A549 (cell line): ENCODE measurements at regions not wholly inside any gene's neighbourhood (a gene's known extent, or its start where the extent isn't known, plus 50 kb on each side); places are given as distances from the start of the nearest gene placed in this dataset.

Experiments
- ATAC-seq, 2 experiments: fragments of 200-7000 bp in 1 of 2; fragments of >200 bp in 1 of 2; cut with Nextera tagmentation in 1 of 2; cut with Tn5 transposase in 1 of 2; 3 replicates each; pipeline versions ENCODE4 v1.8.0 to v1.9.1; 2018 to 2020; ENCODE audit warnings: mild to moderate bottlenecking in 1 of 2, moderate library complexity in 1 of 2
- CTCF ChIA-PET: fragments of 300-600 bp; sonication (Branson Sonifier 250); formaldehyde crosslinking; extraction: SDS; loops from one replicate; lab custom pipeline; 2021; ENCODE audit warnings: antibody characterized with exemption, inconsistent platforms; lab: Yijun Ruan, JAX
- POLR2A ChIA-PET: fragments of 350-600 bp; formaldehyde crosslinking; extraction: SDS; loops from one replicate; lab custom pipeline; 2021; ENCODE audit warnings: antibody characterized with exemption, inconsistent platforms; lab: Yijun Ruan, JAX
- DNase-seq, 2 experiments: peaks; one replicate each; pipeline versions ENCODE4 v3.0.0 to v3.0.0-alpha.2; 2011 to 2016; ENCODE audit warnings: low read depth in 1 of 2, low spot score in 1 of 2
- FAIRE-seq: peaks from 2 replicates; lab custom pipeline; 2011; peaks lifted over from hg19 to GRCh38; lab: Jason Lieb, UNC
- H3K27ac ChIP-seq, 2 experiments: fragments of >200 bp; sonication (Bioruptor Twin); formaldehyde crosslinking; 3 replicates each; pipeline ENCODE4 v1.5.1; 2016 to 2017
- H3K4me1 ChIP-seq: fragments of >200 bp; sonication (Bioruptor Twin); formaldehyde crosslinking; 3 replicates; pipeline ENCODE4 v1.6.1; 2016
- H3K4me2 ChIP-seq: fragments of >200 bp; sonication (Bioruptor Twin); formaldehyde crosslinking; 3 replicates; pipeline ENCODE4 v1.6.1; 2016
- H3K4me3 ChIP-seq: fragments of >200 bp; sonication (Bioruptor Twin); formaldehyde crosslinking; 3 replicates; pipeline ENCODE4 v1.5.1; 2016
- H3K9me3 ChIP-seq: fragments of >200 bp; sonication (Bioruptor Twin); formaldehyde crosslinking; 3 replicates; pipeline ENCODE4 v1.6.1; 2016
- ATOH8 ChIP-seq: fragments of 250-450 bp; sonication (Bioruptor Pico); IDR thresholded peaks from 2 replicates; pipeline ENCODE4 v1.5.0; 2020; ENCODE audit warnings: low read depth, mild to moderate bottlenecking, moderate library complexity
- CBX2 ChIP-seq: fragments of 200-600 bp; sonication (generic); IDR thresholded peaks from 2 replicates; pipeline ENCODE4 v1.6.1; 2016; ENCODE audit warnings: low read depth, mild to moderate bottlenecking, borderline replicate concordance
- CHD4 ChIP-seq: fragments of 200-600 bp; sonication (generic); IDR thresholded peaks from 2 replicates; pipeline ENCODE4 v1.6.1; 2016; ENCODE audit warnings: antibody characterized with exemption, mild to moderate bottlenecking, borderline replicate concordance
- FOSB ChIP-seq: fragments of 250-450 bp; sonication (Bioruptor Pico); IDR thresholded peaks from 2 replicates; pipeline ENCODE4 v1.5.0; 2020; ENCODE audit warnings: mild to moderate bottlenecking, moderate library complexity
- FOXS1 ChIP-seq: fragments of 250-450 bp; sonication (Bioruptor Pico); IDR thresholded peaks from 2 replicates; pipeline ENCODE4 v1.5.0; 2020; ENCODE audit warnings: mild to moderate bottlenecking, moderate library complexity
- GATA3 ChIP-seq: IDR thresholded peaks from 2 replicates; pipeline ENCODE4 v1.6.1; 2012; ENCODE audit warnings: borderline replicate concordance
- HES2 ChIP-seq: fragments of >200 bp; sonication (Bioruptor Twin); formaldehyde crosslinking; IDR thresholded peaks from 2 replicates; pipeline ENCODE4 v1.6.1; 2016
- HEYL ChIP-seq: fragments of 250-450 bp; sonication (Bioruptor Pico); IDR thresholded peaks from 2 replicates; pipeline ENCODE4 v1.8.0; 2021; ENCODE audit warnings: mild to moderate bottlenecking, moderate library complexity
- HOXB13 ChIP-seq: fragments of 250-450 bp; sonication (Bioruptor Pico); IDR thresholded peaks from 2 replicates; pipeline ENCODE4 v1.5.0; 2020; ENCODE audit warnings: low read depth, mild to moderate bottlenecking, moderate library complexity
- HOXB5 ChIP-seq: fragments of 250-450 bp; sonication (Bioruptor Pico); IDR thresholded peaks from 2 replicates; pipeline ENCODE4 v1.5.0; 2020; ENCODE audit warnings: mild to moderate bottlenecking, moderate library complexity
- JUNB ChIP-seq: fragments of >200 bp; sonication (Bioruptor Twin); formaldehyde crosslinking; IDR thresholded peaks from 2 replicates; pipeline ENCODE4 v1.6.1; 2016
- MAX ChIP-seq: IDR thresholded peaks from 2 replicates; pipeline ENCODE4 v1.6.1; 2012
- MYC ChIP-seq: IDR thresholded peaks from 2 replicates; pipeline ENCODE4 v1.6.1; 2012; ENCODE audit warnings: mild to moderate bottlenecking, inconsistent platforms, low read length, improper control_type of control experiment, borderline replicate concordance
- NFE2L2 ChIP-seq: fragments of 150-350 bp; conservative IDR thresholded peaks from 2 replicates; pipeline ENCODE4 v1.6.1; 2014; ENCODE audit warnings: low read length
- NPAS2 ChIP-seq: fragments of 250-450 bp; sonication (Bioruptor Pico); IDR thresholded peaks from 2 replicates; pipeline ENCODE4 v1.8.0; 2022; ENCODE audit warnings: mild to moderate bottlenecking, moderate library complexity, borderline replicate concordance
- PHF8 ChIP-seq: fragments of 200-600 bp; sonication (generic); IDR thresholded peaks from 2 replicates; pipeline ENCODE4 v1.6.1; 2016; ENCODE audit warnings: low read depth, mild to moderate bottlenecking, antibody characterized with exemption, moderate library complexity, borderline replicate concordance
- RARB ChIP-seq: fragments of 250-450 bp; sonication (Bioruptor Pico); IDR thresholded peaks from 2 replicates; pipeline ENCODE4 v1.8.0; 2021; ENCODE audit warnings: mild to moderate bottlenecking, moderate library complexity
- SREBF2 ChIP-seq: fragments of 450-650 bp; IDR thresholded peaks from 2 replicates; pipeline ENCODE4 v1.6.1; 2014; ENCODE audit warnings: mild to moderate bottlenecking, moderate library complexity
- USF2 ChIP-seq: fragments of 450-650 bp; IDR thresholded peaks from 2 replicates; pipeline ENCODE4 v1.6.1; 2014; ENCODE audit warnings: antibody characterized with exemption
- ZSCAN20 ChIP-seq: fragments of 250-450 bp; sonication (Bioruptor Pico); IDR thresholded peaks from 2 replicates; pipeline ENCODE4 v1.8.0; 2022; ENCODE audit warnings: mild to moderate bottlenecking, moderate library complexity
- WGBS: methylation state at CpG from one replicate; pipeline ENCODE4 v1.1.6; 2017; ENCODE audit errors: missing lambda C conversion rate; 5-methylcytosine and 5-hydroxymethylcytosine counted together
- TF ChIP-seq, protein P1 (sequence below): fragments of 150-350 bp; IDR thresholded peaks from 2 replicates; pipeline ENCODE4 v1.6.1; 2014; ENCODE audit warnings: low read depth, mild to moderate bottlenecking, low read length
- TF ChIP-seq, protein P2 (sequence below): fragments of 200-600 bp; sonication (generic); IDR thresholded peaks from 2 replicates; pipeline ENCODE4 v1.6.1; 2016; ENCODE audit warnings: antibody characterized with exemption, mild to moderate bottlenecking, moderate library complexity

DNA sequence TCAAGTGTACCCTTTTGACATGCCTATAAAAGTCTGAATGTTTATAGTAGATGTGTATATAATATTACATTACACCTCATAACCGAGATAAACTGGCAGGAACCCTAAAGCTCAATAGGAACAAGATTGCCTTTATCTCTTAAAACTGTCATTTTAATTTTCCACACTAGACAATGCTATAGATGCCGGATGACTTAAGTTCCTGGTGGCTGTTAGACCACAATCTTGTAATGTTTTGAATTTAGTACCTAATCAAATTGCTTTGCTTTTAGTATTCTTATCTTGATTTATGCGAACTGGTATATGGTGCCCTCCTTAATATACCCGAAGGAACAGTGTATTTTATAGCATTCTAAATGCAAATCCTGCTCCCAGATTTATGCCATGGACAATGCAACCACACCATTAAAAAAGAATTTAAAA, 1397.0 kb upstream of the ADGRL4 start (continued):
- no peak for TF ChIP-seq HOXB13
- TF ChIP-seq USF2: no peak
- TF ChIP-seq NPAS2 (CRISPR knock-in tag): no peak
- TF ChIP-seq CBX2: no peak
- TF ChIP-seq, protein P1, sequence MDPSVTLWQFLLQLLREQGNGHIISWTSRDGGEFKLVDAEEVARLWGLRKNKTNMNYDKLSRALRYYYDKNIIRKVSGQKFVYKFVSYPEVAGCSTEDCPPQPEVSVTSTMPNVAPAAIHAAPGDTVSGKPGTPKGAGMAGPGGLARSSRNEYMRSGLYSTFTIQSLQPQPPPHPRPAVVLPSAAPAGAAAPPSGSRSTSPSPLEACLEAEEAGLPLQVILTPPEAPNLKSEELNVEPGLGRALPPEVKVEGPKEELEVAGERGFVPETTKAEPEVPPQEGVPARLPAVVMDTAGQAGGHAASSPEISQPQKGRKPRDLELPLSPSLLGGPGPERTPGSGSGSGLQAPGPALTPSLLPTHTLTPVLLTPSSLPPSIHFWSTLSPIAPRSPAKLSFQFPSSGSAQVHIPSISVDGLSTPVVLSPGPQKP: no peak
- TF ChIP-seq PHF8: no peak

- no peaks in the 10 kb centered on the region for H3K4me1 ChIP-seq
- FAIRE-seq: no peak
- CTCF ChIA-PET: no interaction called here
- no peaks in the 10 kb centered on the region for H3K9me3 ChIP-seq
- POLR2A ChIA-PET: no interaction called here
- no peak overlapping the region for H3K27ac ChIP-seq
- no peak overlapping the region for H3K4me2 ChIP-seq
- no peak for TF ChIP-seq NPAS2 (CRISPR knock-in tag)
- no peak for TF ChIP-seq NFE2L2
- TF ChIP-seq SREBF2: no peak
- TF ChIP-seq CHD4: no peak
- TF ChIP-seq JUNB: no peak
- TF ChIP-seq RARB (CRISPR knock-in tag): no peak
- no peak for TF ChIP-seq FOXS1 (CRISPR knock-in tag)
- no peak for TF ChIP-seq HOXB13
- TF ChIP-seq GATA3: no peak
- TF ChIP-seq HEYL (CRISPR knock-in tag): no peak
- no peak for TF ChIP-seq USF2
- no peak for TF ChIP-seq ATOH8 (CRISPR knock-in tag)
- TF ChIP-seq FOSB: no peak
- TF ChIP-seq MYC: no peak
- TF ChIP-seq, protein P2, sequence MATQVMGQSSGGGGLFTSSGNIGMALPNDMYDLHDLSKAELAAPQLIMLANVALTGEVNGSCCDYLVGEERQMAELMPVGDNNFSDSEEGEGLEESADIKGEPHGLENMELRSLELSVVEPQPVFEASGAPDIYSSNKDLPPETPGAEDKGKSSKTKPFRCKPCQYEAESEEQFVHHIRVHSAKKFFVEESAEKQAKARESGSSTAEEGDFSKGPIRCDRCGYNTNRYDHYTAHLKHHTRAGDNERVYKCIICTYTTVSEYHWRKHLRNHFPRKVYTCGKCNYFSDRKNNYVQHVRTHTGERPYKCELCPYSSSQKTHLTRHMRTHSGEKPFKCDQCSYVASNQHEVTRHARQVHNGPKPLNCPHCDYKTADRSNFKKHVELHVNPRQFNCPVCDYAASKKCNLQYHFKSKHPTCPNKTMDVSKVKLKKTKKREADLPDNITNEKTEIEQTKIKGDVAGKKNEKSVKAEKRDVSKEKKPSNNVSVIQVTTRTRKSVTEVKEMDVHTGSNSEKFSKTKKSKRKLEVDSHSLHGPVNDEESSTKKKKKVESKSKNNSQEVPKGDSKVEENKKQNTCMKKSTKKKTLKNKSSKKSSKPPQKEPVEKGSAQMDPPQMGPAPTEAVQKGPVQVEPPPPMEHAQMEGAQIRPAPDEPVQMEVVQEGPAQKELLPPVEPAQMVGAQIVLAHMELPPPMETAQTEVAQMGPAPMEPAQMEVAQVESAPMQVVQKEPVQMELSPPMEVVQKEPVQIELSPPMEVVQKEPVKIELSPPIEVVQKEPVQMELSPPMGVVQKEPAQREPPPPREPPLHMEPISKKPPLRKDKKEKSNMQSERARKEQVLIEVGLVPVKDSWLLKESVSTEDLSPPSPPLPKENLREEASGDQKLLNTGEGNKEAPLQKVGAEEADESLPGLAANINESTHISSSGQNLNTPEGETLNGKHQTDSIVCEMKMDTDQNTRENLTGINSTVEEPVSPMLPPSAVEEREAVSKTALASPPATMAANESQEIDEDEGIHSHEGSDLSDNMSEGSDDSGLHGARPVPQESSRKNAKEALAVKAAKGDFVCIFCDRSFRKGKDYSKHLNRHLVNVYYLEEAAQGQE: no peak
- TF ChIP-seq HES2: no peak
- TF ChIP-seq ZSCAN20 (CRISPR knock-in tag): no peak
- no peak for TF ChIP-seq MAX
- no peak for TF ChIP-seq HOXB5 (CRISPR knock-in tag)
- TF ChIP-seq PHF8: no peak
- TF ChIP-seq, all 56 proteins: peak for 0
- WGBS: 55% methylated on average over 3 of the region's 3 CpGs
- no peak for ATAC-seq
- no peak for DNase-seq
- no peak overlapping the region for H3K4me3 ChIP-seq
These were observed 1396.1 kb upstream of the ADGRL4 start for GRCh38 chr1:80402625-80403024.
